GM19397 (cell line): ENCODE measurements at regions not wholly inside any gene's neighbourhood (a gene's known extent, or its start where the extent isn't known, plus 50 kb on each side); places are given as distances from the start of the nearest gene placed in this dataset.

Experiments used
- ATAC-seq: cut with Tn5 transposase; IDR thresholded peaks from one replicate; pipeline ENCODE4 v1.9.1; 2021; ENCODE audit warnings: mild to moderate bottlenecking, moderate library complexity; ENCODE audit not compliant: unreplicated experiment

DNA sequence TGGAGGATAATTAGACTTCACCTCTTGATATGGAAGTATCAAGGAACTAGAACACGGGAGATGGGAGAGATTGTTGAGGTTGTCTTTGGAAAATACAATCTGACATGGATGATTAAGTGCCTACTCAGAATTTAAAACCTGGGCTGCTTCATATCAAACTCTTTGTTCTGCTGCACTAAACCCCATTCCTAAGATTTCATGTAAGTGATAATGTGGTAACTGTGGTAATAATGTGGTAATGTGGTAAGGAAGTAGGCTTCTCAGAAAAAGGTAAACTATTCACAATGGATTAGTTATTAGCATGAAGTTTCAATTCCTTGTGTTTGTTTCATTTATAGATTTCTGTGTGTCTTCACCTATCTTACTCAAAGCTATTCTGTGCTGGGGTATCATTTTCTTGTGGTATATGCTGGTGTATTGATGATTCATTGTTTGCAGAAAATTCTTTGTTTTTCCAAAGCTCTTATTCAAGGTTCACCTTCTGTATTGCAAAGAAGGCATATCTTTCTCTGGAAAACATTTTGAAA, 129.9 kb upstream of the TAC1 start:
- ATAC-seq: no peak

- no peak for ATAC-seq
These were observed 111.4 kb upstream of the TAC1 start for GRCh38 chr7:97620495-97620894.

GRCh38 chr7:97623333-97623732, 108.6 kb upstream of the TAC1 start:
- peak; percentile 85 for ATAC-seq

DNA sequence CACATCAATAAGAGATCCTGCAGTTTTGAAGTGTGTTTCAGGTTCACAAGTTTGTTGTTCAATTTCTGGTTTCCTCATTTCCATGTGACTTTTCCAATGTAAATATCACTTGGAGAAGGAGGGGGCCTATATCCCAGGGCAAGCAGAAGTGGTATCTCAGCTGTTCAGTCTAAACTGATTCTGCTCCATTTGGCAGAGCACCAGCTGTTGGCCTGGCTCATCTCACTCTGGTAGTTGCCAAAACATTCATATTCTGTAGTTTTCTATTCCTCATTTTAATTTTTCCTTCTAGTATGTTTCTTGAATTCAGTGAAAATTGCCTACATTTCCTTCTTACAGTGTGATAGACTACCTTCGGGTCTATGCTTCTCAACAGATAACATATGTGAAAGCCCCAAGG, 101.8 kb upstream of the TAC1 start:
- ATAC-seq: no peak

- ATAC-seq: no peak
These were observed 96.3 kb upstream of the TAC1 start for GRCh38 chr7:97635622-97636021.

DNA sequence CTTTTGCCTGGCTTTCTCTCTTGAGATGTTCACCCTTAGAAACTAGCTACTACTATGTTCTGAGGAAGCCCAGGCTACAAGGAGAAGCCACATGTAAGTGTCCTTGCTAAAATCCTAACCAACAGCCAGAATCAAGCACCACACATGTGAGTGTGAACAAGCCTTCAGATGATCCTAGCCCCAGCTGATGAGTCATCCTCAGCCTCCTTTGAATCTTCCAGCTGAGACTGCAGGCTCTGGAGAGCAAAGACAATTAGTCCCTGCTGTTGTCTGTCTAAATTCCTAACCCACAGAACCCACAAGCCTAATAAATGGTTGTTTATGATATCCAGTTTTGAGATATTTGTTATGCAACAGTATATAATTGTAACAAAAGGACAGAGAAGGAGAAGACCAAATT, 92.8 kb upstream of the TAC1 start:
- ATAC-seq: no peak

DNA sequence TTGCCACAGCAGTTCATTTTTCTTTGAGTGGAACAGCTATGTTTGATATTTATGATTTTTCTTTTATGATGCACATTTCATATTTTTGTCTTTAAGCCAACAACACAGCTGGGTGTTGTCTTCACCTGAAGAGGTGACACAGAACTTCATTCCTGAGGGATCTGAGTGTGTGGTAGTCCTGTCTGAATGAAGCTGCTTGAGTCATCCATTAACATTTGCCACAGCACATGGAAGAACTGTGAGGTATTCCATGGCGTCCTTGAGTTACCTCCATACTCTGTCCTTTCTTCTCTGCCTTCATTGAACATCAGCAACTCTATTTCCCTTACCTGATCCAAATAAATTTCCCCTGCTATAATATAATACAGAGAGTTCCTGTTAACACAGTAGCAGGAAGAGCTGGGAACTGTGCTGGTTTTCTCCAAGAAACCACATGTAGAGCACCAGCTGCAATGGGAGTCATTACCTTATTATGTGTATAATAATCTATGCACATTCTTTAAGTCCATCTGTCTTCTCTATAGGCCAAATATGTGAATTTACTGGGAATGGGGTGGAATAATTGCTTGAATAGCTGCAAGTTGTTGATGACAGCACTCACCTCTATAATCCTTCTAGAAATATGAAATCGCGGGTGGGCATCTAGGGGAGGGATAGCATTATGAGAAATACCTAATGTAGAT, 72.4 kb upstream of the TAC1 start:
- no peak for ATAC-seq

DNA sequence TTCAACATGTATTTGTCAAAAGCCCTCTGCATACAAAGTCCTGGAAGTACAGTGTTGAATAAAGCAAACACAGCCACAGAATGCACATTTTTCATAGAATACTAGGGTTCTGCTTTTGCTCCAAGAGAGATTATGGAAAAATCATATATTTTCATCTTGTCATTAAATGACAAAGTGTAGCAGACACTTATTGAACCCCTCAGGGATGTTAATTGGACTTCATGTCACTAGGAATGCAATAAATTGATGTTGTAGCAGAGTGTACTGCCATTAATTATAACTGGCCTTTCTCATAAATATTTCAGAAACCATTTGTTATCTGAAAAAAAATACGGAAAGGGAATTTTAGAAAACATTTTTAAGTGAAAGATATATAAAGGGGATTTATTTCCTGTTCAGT, 64.5 kb upstream of the TAC1 start:
- no peak for ATAC-seq

- ATAC-seq: no peak
These were observed 60.3 kb upstream of the TAC1 start for GRCh38 chr7:97671571-97671970.

GRCh38 chr7:97680622-97681021, 51.3 kb upstream of the TAC1 start:
- no peak for ATAC-seq
